Neural progenitor cell (in vitro differentiated cells): ENCODE measurements at regions not wholly inside any gene's neighbourhood (a gene's known extent, or its start where the extent isn't known, plus 50 kb on each side); places are given as distances from the start of the nearest gene placed in this dataset.
A peak's percentile ranks its signal among the peaks of the same experiment; 100 is the strongest.

ENCODE experiments used
- DNase-seq: peaks from one replicate; pipeline ENCODE4 v3.0.0-alpha.2; 2016; ENCODE audit warnings: low spot score
- H2AFZ ChIP-seq: fragments of 200-600 bp; sonication (generic); replicated peaks from 2 replicates; pipeline ENCODE4 v1.6.1; 2016; ENCODE audit warnings: antibody characterized with exemption
- H3F3A ChIP-seq: fragments of 200-600 bp; sonication (generic); 2 replicates; pipeline ENCODE4 v1.6.1; 2016; ENCODE audit warnings: antibody characterized with exemption, low read depth
- H3K27ac ChIP-seq: fragments of 200-600 bp; sonication (generic); 2 replicates; pipeline ENCODE4 v1.5.1; 2016; ENCODE audit warnings: mild to moderate bottlenecking
- H3K27me3 ChIP-seq: fragments of 200-600 bp; sonication (generic); 2 replicates; pipeline ENCODE4 v1.6.1; 2016; ENCODE audit warnings: mild to moderate bottlenecking, moderate library complexity
- H3K36me3 ChIP-seq: fragments of 200-600 bp; sonication (generic); 2 replicates; pipeline ENCODE4 v1.5.1; 2016
- H3K4me1 ChIP-seq: fragments of 200-600 bp; sonication (generic); 2 replicates; pipeline ENCODE4 v1.6.1; 2016; ENCODE audit warnings: mixed run types
- H3K4me2 ChIP-seq: fragments of 200-600 bp; sonication (generic); 2 replicates; pipeline ENCODE4 v1.6.1; 2016
- H3K4me3 ChIP-seq: fragments of 200-600 bp; sonication (generic); 2 replicates; pipeline ENCODE4 v1.5.1; 2016
- H3K79me2 ChIP-seq: fragments of 200-600 bp; sonication (generic); 2 replicates; pipeline ENCODE4 v1.6.1; 2016; ENCODE audit warnings: low read depth
- H3K9ac ChIP-seq: fragments of 200-600 bp; sonication (generic); 2 replicates; pipeline ENCODE4 v1.6.1; 2016
- H3K9me3 ChIP-seq: fragments of 200-600 bp; sonication (generic); 2 replicates; pipeline ENCODE4 v1.5.1; 2016; ENCODE audit warnings: low read depth
- H4K20me1 ChIP-seq: fragments of 200-600 bp; sonication (generic); 2 replicates; pipeline ENCODE4 v1.6.1; 2016; ENCODE audit warnings: low read depth
- H3K27ac Mint-ChIP-seq: 3 replicates; pipeline ENCODE4 v1.8.0; 2021; ENCODE audit warnings: mixed read lengths
- H3K27me3 Mint-ChIP-seq: 2 replicates; pipeline ENCODE4 v1.8.0; 2022; ENCODE audit warnings: low read depth, mild to moderate bottlenecking, inconsistent platforms, moderate library complexity, mixed read lengths; ENCODE audit not compliant: insufficient read depth
- H3K36me3 Mint-ChIP-seq: 3 replicates; pipeline ENCODE4 v1.8.0; 2021; ENCODE audit warnings: mixed read lengths
- H3K4me1 Mint-ChIP-seq: 3 replicates; pipeline ENCODE4 v1.8.0; 2021; ENCODE audit warnings: mixed read lengths
- H3K4me3 Mint-ChIP-seq: 3 replicates; pipeline ENCODE4 v1.8.0; 2021; ENCODE audit warnings: mild to moderate bottlenecking, moderate library complexity, mixed read lengths
- H3K9me3 Mint-ChIP-seq: 3 replicates; pipeline ENCODE4 v1.8.0; 2020; ENCODE audit warnings: mixed read lengths
- EZH2 ChIP-seq: fragments of 200-600 bp; sonication (generic); IDR thresholded peaks from 2 replicates; pipeline ENCODE4 v1.6.1; 2017; ENCODE audit warnings: antibody characterized with exemption, mild to moderate bottlenecking, moderate library complexity
- EZH2phosphoT487 ChIP-seq: fragments of 200-600 bp; sonication (generic); IDR thresholded peaks from 2 replicates; pipeline ENCODE4 v1.6.1; 2017; ENCODE audit warnings: antibody characterized with exemption
- TF ChIP-seq, protein P1 (sequence below): fragments of 200-600 bp; sonication (generic); IDR thresholded peaks from 2 replicates; pipeline ENCODE4 v1.5.1; 2017; ENCODE audit warnings: antibody characterized with exemption, mild to moderate bottlenecking

GRCh38 chr3:27574438-27574795 lies 90.2 kb upstream of the SLC4A7 start:
- Mint-ChIP-seq H3K27me3 (peaks cover 9% of the 10 kb centered on the region), H3K36me3 (no peaks in the 10 kb centered on the region), H3K4me1 (peaks cover 9% of the 10 kb centered on the region), H3K27ac (no peak overlapping the region), H3K9me3 (no peaks in the 10 kb centered on the region), H3K4me3 (no peak overlapping the region)
- no peaks in the 10 kb centered on the region for H3F3A ChIP-seq
- no peaks in the 10 kb centered on the region for H3K9me3 ChIP-seq
- no peak overlapping the region for H3K4me2 ChIP-seq
- no peaks in the 10 kb centered on the region for H3K36me3 ChIP-seq
- no peaks in the 10 kb centered on the region for H4K20me1 ChIP-seq
- no peak overlapping the region for H3K9ac ChIP-seq
- peaks cover 10% of the 10 kb centered on the region for H3K4me1 ChIP-seq
- no peak overlapping the region for H3K27ac ChIP-seq
- no peak overlapping the region for H2AFZ ChIP-seq
- TF ChIP-seq EZH2 = no peak
- no peak for TF ChIP-seq EZH2phosphoT487
- TF ChIP-seq, protein P1, sequence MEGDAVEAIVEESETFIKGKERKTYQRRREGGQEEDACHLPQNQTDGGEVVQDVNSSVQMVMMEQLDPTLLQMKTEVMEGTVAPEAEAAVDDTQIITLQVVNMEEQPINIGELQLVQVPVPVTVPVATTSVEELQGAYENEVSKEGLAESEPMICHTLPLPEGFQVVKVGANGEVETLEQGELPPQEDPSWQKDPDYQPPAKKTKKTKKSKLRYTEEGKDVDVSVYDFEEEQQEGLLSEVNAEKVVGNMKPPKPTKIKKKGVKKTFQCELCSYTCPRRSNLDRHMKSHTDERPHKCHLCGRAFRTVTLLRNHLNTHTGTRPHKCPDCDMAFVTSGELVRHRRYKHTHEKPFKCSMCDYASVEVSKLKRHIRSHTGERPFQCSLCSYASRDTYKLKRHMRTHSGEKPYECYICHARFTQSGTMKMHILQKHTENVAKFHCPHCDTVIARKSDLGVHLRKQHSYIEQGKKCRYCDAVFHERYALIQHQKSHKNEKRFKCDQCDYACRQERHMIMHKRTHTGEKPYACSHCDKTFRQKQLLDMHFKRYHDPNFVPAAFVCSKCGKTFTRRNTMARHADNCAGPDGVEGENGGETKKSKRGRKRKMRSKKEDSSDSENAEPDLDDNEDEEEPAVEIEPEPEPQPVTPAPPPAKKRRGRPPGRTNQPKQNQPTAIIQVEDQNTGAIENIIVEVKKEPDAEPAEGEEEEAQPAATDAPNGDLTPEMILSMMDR = no peak
- H3K4me3 ChIP-seq = no peak overlapping the region
- DNase-seq = no peak
- no peaks in the 10 kb centered on the region for H3K79me2 ChIP-seq
- H3K27me3 ChIP-seq = no peaks in the 10 kb centered on the region

GRCh38 chr3:27573780-27574437 lies 89.7 kb upstream of the SLC4A7 start:
- Histone ChIP-seq H4K20me1 (no peaks in the 10 kb centered on the region), H3K9me3 (no peaks in the 10 kb centered on the region), H3K79me2 (no peaks in the 10 kb centered on the region), H3K4me2 (no peak overlapping the region), H3K4me3 (no peak overlapping the region), H2AFZ (no peak overlapping the region), H3K9ac (no peak overlapping the region), H3K4me1 (peaks cover 10% of the 10 kb centered on the region), H3F3A (no peaks in the 10 kb centered on the region), H3K27ac (no peak overlapping the region), H3K36me3 (no peaks in the 10 kb centered on the region), H3K27me3 (no peaks in the 10 kb centered on the region)
- Mint-ChIP-seq H3K9me3 (no peaks in the 10 kb centered on the region), H3K27ac (no peak overlapping the region), H3K36me3 (no peaks in the 10 kb centered on the region), H3K4me1 (peaks cover 9% of the 10 kb centered on the region), H3K27me3 (peaks cover 9% of the 10 kb centered on the region), H3K4me3 (no peak overlapping the region)
- DNase-seq = no peak
- no peak for TF ChIP-seq EZH2
- TF ChIP-seq EZH2phosphoT487 = no peak
- TF ChIP-seq, protein P1 = no peak

- no peaks in the 10 kb centered on the region for H3K9me3 ChIP-seq
- peak overlapping the region; percentile 57 for H2AFZ ChIP-seq
- H3K27me3 Mint-ChIP-seq = peaks cover 9% of the 10 kb centered on the region
- H3K27ac ChIP-seq = no peak overlapping the region
- H3K27me3 ChIP-seq = no peaks in the 10 kb centered on the region
- H3K36me3 ChIP-seq = no peaks in the 10 kb centered on the region
- no peaks in the 10 kb centered on the region for H3K79me2 ChIP-seq
- peaks cover 10% of the 10 kb centered on the region for H3K4me1 ChIP-seq
- no peak overlapping the region for H3K27ac Mint-ChIP-seq
- no peak overlapping the region for H3K4me2 ChIP-seq
- TF ChIP-seq EZH2 (no peak), EZH2phosphoT487 (no peak)
- TF ChIP-seq, protein P1 = no peak
- DNase-seq = no peak
- no peaks in the 10 kb centered on the region for H3F3A ChIP-seq
- H3K9me3 Mint-ChIP-seq = no peaks in the 10 kb centered on the region
- no peak overlapping the region for H3K9ac ChIP-seq
- H3K4me3 Mint-ChIP-seq = no peak overlapping the region
- H3K36me3 Mint-ChIP-seq = no peaks in the 10 kb centered on the region
- H3K4me1 Mint-ChIP-seq = peaks cover 9% of the 10 kb centered on the region
- no peaks in the 10 kb centered on the region for H4K20me1 ChIP-seq
- H3K4me3 ChIP-seq = no peak overlapping the region
Observed at GRCh38 chr3:27573138-27573537, 89.0 kb upstream of the SLC4A7 start.
